Panc1 (cell line): ENCODE measurements at regions not wholly inside any gene's neighbourhood (a gene's known extent, or its start where the extent isn't known, plus 50 kb on each side); places are given as distances from the start of the nearest gene placed in this dataset.

Experiments
- POLR2AphosphoS5 ChIP-seq: IDR thresholded peaks from 2 replicates; pipeline ENCODE4 v1.6.1; 2012; ENCODE audit warnings: mild to moderate bottlenecking, low read depth, low read length, moderate library complexity
- REST ChIP-seq, 2 experiments: IDR thresholded peaks; 2 replicates each; pipeline ENCODE4 v1.6.1; 2011 to 2012; ENCODE audit warnings: low read depth in 2 of 2, control low read depth in 1 of 2, low read length in 1 of 2, mild to moderate bottlenecking in 1 of 2, moderate library complexity in 1 of 2; ENCODE audit not compliant: insufficient read depth in 1 of 2
- TF ChIP-seq, protein P1 (sequence below): fragments of 450-650 bp; IDR thresholded peaks from 2 replicates; pipeline ENCODE4 v1.5.1; 2017; ENCODE audit warnings: mild to moderate bottlenecking

DNA sequence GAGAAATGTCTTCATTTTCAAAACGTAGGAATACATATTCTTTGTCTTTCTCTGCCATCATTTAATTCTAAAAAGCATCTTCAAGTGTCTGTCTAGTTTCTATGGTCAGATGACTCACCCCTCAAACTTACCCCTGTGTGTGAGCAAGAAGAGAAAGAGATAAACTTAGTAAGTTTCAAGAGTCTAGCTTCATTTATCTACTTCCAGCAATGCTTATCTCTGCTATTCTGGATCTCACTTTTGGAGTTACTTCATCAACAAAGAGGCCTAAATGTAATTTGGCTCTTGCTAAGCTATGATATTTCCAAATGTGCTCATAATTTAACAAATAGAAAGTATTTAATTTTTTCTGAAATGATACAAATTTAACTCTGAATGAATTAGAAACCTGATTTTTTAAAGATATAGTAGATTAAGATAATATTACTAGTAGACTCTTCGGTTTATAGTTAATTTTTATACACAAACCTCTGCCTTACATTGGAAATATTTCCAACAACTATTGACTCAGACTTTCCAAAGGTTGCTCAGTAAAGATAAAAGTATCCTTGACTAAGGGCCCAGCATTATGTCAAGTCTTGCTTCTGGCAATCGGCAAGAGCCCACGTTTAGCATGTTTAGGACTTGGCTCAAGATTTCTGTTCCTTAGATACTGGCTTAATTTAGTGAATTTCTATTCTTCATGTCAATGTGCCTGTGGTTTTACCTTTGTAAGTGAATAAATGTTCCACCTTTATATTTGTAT lies 1511.0 kb upstream of the SLC10A2 start:
- TF ChIP-seq, protein P1, sequence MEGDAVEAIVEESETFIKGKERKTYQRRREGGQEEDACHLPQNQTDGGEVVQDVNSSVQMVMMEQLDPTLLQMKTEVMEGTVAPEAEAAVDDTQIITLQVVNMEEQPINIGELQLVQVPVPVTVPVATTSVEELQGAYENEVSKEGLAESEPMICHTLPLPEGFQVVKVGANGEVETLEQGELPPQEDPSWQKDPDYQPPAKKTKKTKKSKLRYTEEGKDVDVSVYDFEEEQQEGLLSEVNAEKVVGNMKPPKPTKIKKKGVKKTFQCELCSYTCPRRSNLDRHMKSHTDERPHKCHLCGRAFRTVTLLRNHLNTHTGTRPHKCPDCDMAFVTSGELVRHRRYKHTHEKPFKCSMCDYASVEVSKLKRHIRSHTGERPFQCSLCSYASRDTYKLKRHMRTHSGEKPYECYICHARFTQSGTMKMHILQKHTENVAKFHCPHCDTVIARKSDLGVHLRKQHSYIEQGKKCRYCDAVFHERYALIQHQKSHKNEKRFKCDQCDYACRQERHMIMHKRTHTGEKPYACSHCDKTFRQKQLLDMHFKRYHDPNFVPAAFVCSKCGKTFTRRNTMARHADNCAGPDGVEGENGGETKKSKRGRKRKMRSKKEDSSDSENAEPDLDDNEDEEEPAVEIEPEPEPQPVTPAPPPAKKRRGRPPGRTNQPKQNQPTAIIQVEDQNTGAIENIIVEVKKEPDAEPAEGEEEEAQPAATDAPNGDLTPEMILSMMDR: no peak
- TF ChIP-seq POLR2AphosphoS5 (no peak), REST (IDR thresholded peaks at IDR 0.05; ENCODE audit: insufficient read depth in 1 of 2, low read depth in 2 of 2, low read length in 1 of 2) (no peak)
